Heart left ventricle (tissue), 16 donors: ENCODE measurements at regions not wholly inside any gene's neighbourhood (a gene's known extent, or its start where the extent isn't known, plus 50 kb on each side); places are given as distances from the start of the nearest gene placed in this dataset.

ENCODE experiments used
- ATAC-seq, 4 donors: fragments of 200-7000 bp; cut with Tn5 transposase; one replicate each; pipeline ENCODE4 v1.9.1; 2020 to 2022; ENCODE audit warnings: moderate library complexity in 4 of 4, mild to moderate bottlenecking in 3 of 4, moderate number of reproducible peaks in 1 of 4
- DNase-seq, 5 donors: peaks; one replicate each; pipeline ENCODE4 v3.0.0-alpha.2; 2020
- H3K27ac ChIP-seq, 12 donors: fragments of 200-600 bp; sonication (generic) in 4 of 12; one replicate each; pipeline versions ENCODE4 v1.5.0 to v1.8.0; 2016 to 2022; ENCODE audit warnings: mild to moderate bottlenecking in 2 of 12
- H3K27me3 ChIP-seq, 9 donors: fragments of 200-600 bp; sonication (generic) in 2 of 9; one replicate each; pipeline versions ENCODE4 v1.5.1 to v1.8.0; 2016 to 2022; ENCODE audit warnings: mild to moderate bottlenecking in 3 of 9
- H3K36me3 ChIP-seq, 9 donors: fragments of 200-600 bp; sonication (generic) in 2 of 9; one replicate each; pipeline versions ENCODE4 v1.5.0 to v1.8.0; 2018 to 2022; ENCODE audit warnings: mild to moderate bottlenecking in 2 of 9
- H3K4me1 ChIP-seq, 12 donors: fragments of 200-600 bp; sonication (generic) in 4 of 12; one replicate each; pipeline versions ENCODE4 v1.5.0 to v1.8.0; 2016 to 2022; ENCODE audit warnings: mild to moderate bottlenecking in 3 of 12
- H3K4me3 ChIP-seq, 12 donors: fragments of 200-600 bp; sonication (generic) in 4 of 12; one replicate each; pipeline versions ENCODE4 v1.5.0 to v1.8.0; 2017 to 2022; ENCODE audit warnings: mild to moderate bottlenecking in 9 of 12, moderate library complexity in 4 of 12
- H3K9me3 ChIP-seq, 12 donors: fragments of 200-600 bp; sonication (generic) in 4 of 12; one replicate each; pipeline versions ENCODE4 v1.5.0 to v1.8.0; 2016 to 2022; ENCODE audit warnings: mild to moderate bottlenecking in 1 of 12
- CTCF ChIP-seq, 12 donors: fragments of 200-600 bp; sonication (generic) in 4 of 12; IDR thresholded peaks; one replicate each; pipeline versions ENCODE4 v1.5.0 to v1.8.0; 2018 to 2022; ENCODE audit warnings: antibody characterized with exemption in 12 of 12, mild to moderate bottlenecking in 5 of 12
- POLR2A ChIP-seq, 2 donors: fragments of 450-650 bp; IDR thresholded peaks; one replicate each; pipeline ENCODE4 v1.6.1; 2017; ENCODE audit warnings: antibody characterized with exemption in 2 of 2, mild to moderate bottlenecking in 2 of 2, moderate library complexity in 2 of 2
- WGBS, 4 donors: extraction: QIAGEN DNeasy Blood & Tissue Kit in 2 of 4; methylation state at CpG; one replicate each; pipeline versions ENCODE4 v1.1.5 to v1.1.7; 2013 to 2018; 5-methylcytosine and 5-hydroxymethylcytosine counted together
- intact Hi-C, 10 donors: fragments of 100-400 bp; cut with DNase I; formaldehyde crosslinking; loops; one replicate each; pipeline versions ENCODE4 v1.11.1 to v1.14.2; 2022
- donor health status: ischemic (EF 13 %, LVEDD 7.1; RV severe dilation, severe dysfunction).
- donor health status: healthy with polysubstance abuse.
- donor health status: DM: no; HTN: yes; CAD: no.
- donor health status: DM: no; HTN: no; CAD: no.
- donor health status: ischemic (EF 25% LVEDD 6.9; RV normal size, moderate dysfunction).
- donor health status: ischemic (EF 25% LVEDD 5.7; RV mildly dilated, moderate dysfunction).
- donor health status: healthy.
- donor health status: DM: yes; HTN: yes; CAD: no.
- donor health status: ischemic (EF 35%, LVEDD 5.7; RV mildly dilated, moderate dysfunction).
- donor health status: nonischemic (EF 11% LVEDD 7.7; RV severe dilation, severe dysfunction).
- donor health status: DM: yes; HTN: yes; CAD: no.
- donor health status: PGD.
- donor health status: ischemic (EF 29% LVEDD 5.4; RV normal size, mild dysfunction).
- donor health status: nonischemic (EF 23%, LVEDD 6.1; RV moderate dilation, normal function).

GRCh38 chr13:89937420-89937819 lies 1410.1 kb upstream of the MIR17HG start:
- TF ChIP-seq CTCF (IDR thresholded peaks at IDR 0.05) (no peak), POLR2A (IDR thresholded peaks at IDR 0.05) (no peak)
- no peak for DNase-seq
- Histone ChIP-seq H3K36me3 (no peaks in the 10 kb centered on the region), H3K27me3 (no peaks in the 10 kb centered on the region), H3K9me3 (no peaks in the 10 kb centered on the region), H3K27ac (no peak overlapping the region), H3K4me1 (no peaks in the 10 kb centered on the region), H3K4me3 (no peak overlapping the region)
- intact Hi-C loops: no loop called here
- ATAC-seq: no peak
- WGBS, 4 donors: 86 to 87% (median 86%) methylated on average over 3 of the region's 3 CpGs

DNA sequence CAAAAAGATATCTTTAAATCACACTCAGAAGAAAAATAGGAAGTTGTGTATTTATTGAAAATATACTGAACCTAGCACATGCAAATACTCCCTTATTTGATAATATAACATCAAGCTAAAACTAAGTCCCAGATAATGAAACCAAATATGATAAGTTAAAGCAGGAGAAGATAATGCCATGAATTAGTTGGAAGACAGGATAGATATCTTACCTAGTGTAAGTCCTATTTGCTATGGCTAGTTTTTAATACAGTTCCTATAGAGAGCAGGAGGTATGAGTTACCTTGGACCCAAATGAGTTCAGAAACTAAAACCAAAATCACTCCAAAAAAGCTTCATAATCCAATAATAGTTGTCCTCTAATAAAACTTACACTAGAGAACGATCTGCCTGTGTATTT lies 1407.1 kb upstream of the MIR17HG start:
- intact Hi-C loops: no loop called here
- Histone ChIP-seq H3K36me3 (no peaks in the 10 kb centered on the region), H3K27me3 (no peaks in the 10 kb centered on the region), H3K4me1 (no peaks in the 10 kb centered on the region), H3K27ac (no peak overlapping the region), H3K4me3 (no peak overlapping the region), H3K9me3 (no peaks in the 10 kb centered on the region)
- no peak for DNase-seq
- ATAC-seq: no peak
- 68 to 82% (median 79%) methylated on average over 1 of the region's 1 CpG for WGBS, 4 donors
- TF ChIP-seq POLR2A (IDR thresholded peaks at IDR 0.05) (no peak), CTCF (IDR thresholded peaks at IDR 0.05) (no peak)

DNA sequence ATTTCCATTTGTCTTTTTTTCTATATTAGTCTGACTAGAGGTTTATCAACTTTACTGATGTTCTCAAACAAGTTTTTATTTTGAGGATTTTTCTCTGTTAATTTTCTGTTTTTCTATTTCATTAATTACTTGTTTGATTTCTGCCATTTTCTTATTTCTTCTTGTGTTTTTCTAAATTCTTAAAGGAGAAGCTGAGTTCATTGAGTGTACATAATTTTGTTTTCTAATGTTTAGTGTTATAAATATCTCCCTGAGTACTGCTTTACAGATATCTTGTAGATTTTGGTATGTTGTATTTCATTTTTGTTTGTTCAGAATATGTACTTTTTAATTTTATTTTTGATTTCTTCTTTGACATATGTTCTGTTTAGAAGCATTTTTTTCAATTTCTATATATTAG lies 1404.3 kb upstream of the MIR17HG start:
- DNase-seq (no peak), ATAC-seq (no peak)
- Histone ChIP-seq H3K27ac (no peak overlapping the region), H3K9me3 (peaks cover 0 to 4% (median 0%) of the 10 kb centered on the region in 12 donors), H3K4me1 (no peaks in the 10 kb centered on the region), H3K4me3 (no peak overlapping the region), H3K36me3 (no peaks in the 10 kb centered on the region), H3K27me3 (no peaks in the 10 kb centered on the region)
- TF ChIP-seq POLR2A (IDR thresholded peaks at IDR 0.05) (no peak), CTCF (IDR thresholded peaks at IDR 0.05) (no peak)
- intact Hi-C loops: no loop called here

- Histone ChIP-seq H3K36me3 (no peaks in the 10 kb centered on the region), H3K9me3 (peaks cover 0 to 7% (median 0%) of the 10 kb centered on the region in 12 donors), H3K4me1 (no peaks in the 10 kb centered on the region), H3K27me3 (no peaks in the 10 kb centered on the region), H3K4me3 (no peak overlapping the region), H3K27ac (no peak overlapping the region)
- DNase-seq (no peak), ATAC-seq (no peak)
- no peak for TF ChIP-seq CTCF (IDR thresholded peaks at IDR 0.05)
- no peak for TF ChIP-seq POLR2A (IDR thresholded peaks at IDR 0.05)
- intact Hi-C loops: loop anchor here in 3 of 10 donors (5.0 to 10.0 kb wide), 3 partner anchors 415 to 917 kb away; no protein-coding TSS in a partner anchor
Measured at GRCh38 chr13:89950225-89950624, 1397.3 kb upstream of the MIR17HG start.
